Neural progenitor cell (in vitro differentiated cells): ENCODE measurements at regions not wholly inside any gene's neighbourhood (a gene's known extent, or its start where the extent isn't known, plus 50 kb on each side); places are given as distances from the start of the nearest gene placed in this dataset.

Source experiments
- DNase-seq: peaks from one replicate; pipeline ENCODE4 v3.0.0-alpha.2; 2016; ENCODE audit warnings: low spot score
- H2AFZ ChIP-seq: fragments of 200-600 bp; sonication (generic); replicated peaks from 2 replicates; pipeline ENCODE4 v1.6.1; 2016; ENCODE audit warnings: antibody characterized with exemption
- H3F3A ChIP-seq: fragments of 200-600 bp; sonication (generic); 2 replicates; pipeline ENCODE4 v1.6.1; 2016; ENCODE audit warnings: antibody characterized with exemption, low read depth
- H3K27ac ChIP-seq: fragments of 200-600 bp; sonication (generic); 2 replicates; pipeline ENCODE4 v1.5.1; 2016; ENCODE audit warnings: mild to moderate bottlenecking
- H3K27me3 ChIP-seq: fragments of 200-600 bp; sonication (generic); 2 replicates; pipeline ENCODE4 v1.6.1; 2016; ENCODE audit warnings: mild to moderate bottlenecking, moderate library complexity
- H3K36me3 ChIP-seq: fragments of 200-600 bp; sonication (generic); 2 replicates; pipeline ENCODE4 v1.5.1; 2016
- H3K4me1 ChIP-seq: fragments of 200-600 bp; sonication (generic); 2 replicates; pipeline ENCODE4 v1.6.1; 2016; ENCODE audit warnings: mixed run types
- H3K4me2 ChIP-seq: fragments of 200-600 bp; sonication (generic); 2 replicates; pipeline ENCODE4 v1.6.1; 2016
- H3K4me3 ChIP-seq: fragments of 200-600 bp; sonication (generic); 2 replicates; pipeline ENCODE4 v1.5.1; 2016
- H3K79me2 ChIP-seq: fragments of 200-600 bp; sonication (generic); 2 replicates; pipeline ENCODE4 v1.6.1; 2016; ENCODE audit warnings: low read depth
- H3K9ac ChIP-seq: fragments of 200-600 bp; sonication (generic); 2 replicates; pipeline ENCODE4 v1.6.1; 2016
- H3K9me3 ChIP-seq: fragments of 200-600 bp; sonication (generic); 2 replicates; pipeline ENCODE4 v1.5.1; 2016; ENCODE audit warnings: low read depth
- H4K20me1 ChIP-seq: fragments of 200-600 bp; sonication (generic); 2 replicates; pipeline ENCODE4 v1.6.1; 2016; ENCODE audit warnings: low read depth
- H3K27ac Mint-ChIP-seq: 3 replicates; pipeline ENCODE4 v1.8.0; 2021; ENCODE audit warnings: mixed read lengths
- H3K27me3 Mint-ChIP-seq: 2 replicates; pipeline ENCODE4 v1.8.0; 2022; ENCODE audit warnings: low read depth, mild to moderate bottlenecking, inconsistent platforms, moderate library complexity, mixed read lengths; ENCODE audit not compliant: insufficient read depth
- H3K36me3 Mint-ChIP-seq: 3 replicates; pipeline ENCODE4 v1.8.0; 2021; ENCODE audit warnings: mixed read lengths
- H3K4me1 Mint-ChIP-seq: 3 replicates; pipeline ENCODE4 v1.8.0; 2021; ENCODE audit warnings: mixed read lengths
- H3K4me3 Mint-ChIP-seq: 3 replicates; pipeline ENCODE4 v1.8.0; 2021; ENCODE audit warnings: mild to moderate bottlenecking, moderate library complexity, mixed read lengths
- H3K9me3 Mint-ChIP-seq: 3 replicates; pipeline ENCODE4 v1.8.0; 2020; ENCODE audit warnings: mixed read lengths
- CTCF ChIP-seq: fragments of 200-600 bp; sonication (generic); IDR thresholded peaks from 2 replicates; pipeline ENCODE4 v1.5.1; 2017; ENCODE audit warnings: antibody characterized with exemption, mild to moderate bottlenecking
- EZH2 ChIP-seq: fragments of 200-600 bp; sonication (generic); IDR thresholded peaks from 2 replicates; pipeline ENCODE4 v1.6.1; 2017; ENCODE audit warnings: antibody characterized with exemption, mild to moderate bottlenecking, moderate library complexity
- EZH2phosphoT487 ChIP-seq: fragments of 200-600 bp; sonication (generic); IDR thresholded peaks from 2 replicates; pipeline ENCODE4 v1.6.1; 2017; ENCODE audit warnings: antibody characterized with exemption

- Histone ChIP-seq H3K4me1 (no peaks in the 10 kb centered on the region), H3K4me2 (no peak overlapping the region), H3F3A (no peaks in the 10 kb centered on the region), H3K27ac (no peak overlapping the region), H3K27me3 (no peaks in the 10 kb centered on the region), H3K36me3 (no peaks in the 10 kb centered on the region), H3K4me3 (no peak overlapping the region), H3K9me3 (peaks cover 7% of the 10 kb centered on the region), H2AFZ (no peak overlapping the region), H3K79me2 (no peaks in the 10 kb centered on the region), H3K9ac (no peak overlapping the region), H4K20me1 (no peaks in the 10 kb centered on the region)
- TF ChIP-seq EZH2phosphoT487 (no peak), CTCF (no peak), EZH2 (no peak)
- no peak for DNase-seq
- H3K36me3 Mint-ChIP-seq: no peaks in the 10 kb centered on the region
- H3K4me3 Mint-ChIP-seq: no peak overlapping the region
- H3K27ac Mint-ChIP-seq: no peak overlapping the region
- peaks cover 38% of the 10 kb centered on the region for H3K9me3 Mint-ChIP-seq
- peaks cover 7% of the 10 kb centered on the region for H3K27me3 Mint-ChIP-seq
- no peaks in the 10 kb centered on the region for H3K4me1 Mint-ChIP-seq
Measured at GRCh38 chr13:18946738-18947137, 234.9 kb downstream of the TUBA3C start.

- no peak overlapping the region for H3K4me3 Mint-ChIP-seq
- H3K27ac Mint-ChIP-seq: no peak overlapping the region
- Histone ChIP-seq H3K4me3 (no peak overlapping the region), H3K9me3 (peaks cover 17% of the 10 kb centered on the region), H3K4me2 (no peak overlapping the region), H3K79me2 (no peaks in the 10 kb centered on the region), H3K27me3 (no peaks in the 10 kb centered on the region), H2AFZ (no peak overlapping the region), H3F3A (no peaks in the 10 kb centered on the region), H3K27ac (no peak overlapping the region), H3K36me3 (no peaks in the 10 kb centered on the region), H3K4me1 (no peaks in the 10 kb centered on the region), H4K20me1 (no peaks in the 10 kb centered on the region), H3K9ac (no peak overlapping the region)
- peaks cover 7% of the 10 kb centered on the region for H3K27me3 Mint-ChIP-seq
- DNase-seq: no peak
- no peaks in the 10 kb centered on the region for H3K4me1 Mint-ChIP-seq
- TF ChIP-seq EZH2 (no peak), EZH2phosphoT487 (no peak), CTCF (no peak)
- H3K9me3 Mint-ChIP-seq: peaks cover 23% of the 10 kb centered on the region
- no peaks in the 10 kb centered on the region for H3K36me3 Mint-ChIP-seq
Measured at GRCh38 chr13:18944501-18945068, 237.0 kb downstream of the TUBA3C start.

- DNase-seq: no peak
- Mint-ChIP-seq H3K4me1 (no peaks in the 10 kb centered on the region), H3K9me3 (peaks cover 24% of the 10 kb centered on the region), H3K27me3 (peaks cover 7% of the 10 kb centered on the region), H3K27ac (no peak overlapping the region), H3K36me3 (no peaks in the 10 kb centered on the region), H3K4me3 (no peak overlapping the region)
- H3F3A ChIP-seq: no peaks in the 10 kb centered on the region
- TF ChIP-seq EZH2phosphoT487 (no peak), CTCF (no peak), EZH2 (no peak)
- H3K9ac ChIP-seq: no peak overlapping the region
- no peaks in the 10 kb centered on the region for H4K20me1 ChIP-seq
- no peaks in the 10 kb centered on the region for H3K79me2 ChIP-seq
- H3K27ac ChIP-seq: no peak overlapping the region
- H3K4me3 ChIP-seq: no peak overlapping the region
- H3K4me1 ChIP-seq: no peaks in the 10 kb centered on the region
- H3K36me3 ChIP-seq: no peaks in the 10 kb centered on the region
- H3K9me3 ChIP-seq: peaks cover 19% of the 10 kb centered on the region
- no peak overlapping the region for H3K4me2 ChIP-seq
- no peaks in the 10 kb centered on the region for H3K27me3 ChIP-seq
- H2AFZ ChIP-seq: no peak overlapping the region
Measured at GRCh38 chr13:18943721-18944391, 237.8 kb downstream of the TUBA3C start.
